HG03439 (cell line): ENCODE measurements at regions not wholly inside any gene's neighbourhood (a gene's known extent, or its start where the extent isn't known, plus 50 kb on each side); places are given as distances from the start of the nearest gene placed in this dataset.

Experiments used
- ATAC-seq: cut with Tn5 transposase; IDR thresholded peaks from one replicate; pipeline ENCODE4 v1.9.1; 2021; ENCODE audit warnings: mild to moderate bottlenecking, moderate library complexity; ENCODE audit not compliant: unreplicated experiment

- no peak for ATAC-seq
Measured at GRCh38 chr21:43318841-43319781, 107.8 kb downstream of the SIK1 start.

- ATAC-seq, result no peak
Measured at GRCh38 chr21:43318368-43318767, 108.6 kb downstream of the SIK1 start.

GRCh38 chr21:43317959-43318358 is 109.0 kb downstream of the SIK1 start:
- ATAC-seq, result no peak

- no peak for ATAC-seq
Measured at GRCh38 chr21:43317254-43317748, 109.6 kb downstream of the SIK1 start.

GRCh38 chr21:43316156-43316845 is 110.6 kb downstream of the SIK1 start:
- ATAC-seq, result no peak

GRCh38 chr21:43315244-43316137 is 111.4 kb downstream of the SIK1 start:
- no peak for ATAC-seq

GRCh38 chr21:43313939-43314405 is 113.0 kb downstream of the SIK1 start:
- no peak for ATAC-seq

GRCh38 chr21:43313221-43313938 is 113.6 kb downstream of the SIK1 start:
- ATAC-seq, result no peak

- peak; percentile 57 for ATAC-seq
Measured at GRCh38 chr21:43312751-43313169, 114.2 kb downstream of the SIK1 start.

GRCh38 chr21:43312011-43312410 is 114.9 kb downstream of the SIK1 start:
- no peak for ATAC-seq

GRCh38 chr21:43311301-43311817 is 115.6 kb downstream of the SIK1 start:
- ATAC-seq, result no peak

GRCh38 chr21:43308815-43309283 is 118.1 kb downstream of the SIK1 start:
- no peak for ATAC-seq

- no peak for ATAC-seq
Measured at GRCh38 chr21:43308101-43308814, 118.7 kb downstream of the SIK1 start.

GRCh38 chr21:43307677-43308070 is 119.3 kb downstream of the SIK1 start:
- ATAC-seq, result no peak

GRCh38 chr21:43306911-43307676 is 119.8 kb downstream of the SIK1 start:
- ATAC-seq, result peak; percentile 72

- ATAC-seq, result no peak
Measured at GRCh38 chr21:43306391-43306790, 120.5 kb downstream of the SIK1 start.

GRCh38 chr21:43305811-43306311 is 121.1 kb downstream of the SIK1 start:
- no peak for ATAC-seq

- ATAC-seq, result no peak
Measured at GRCh38 chr21:43305336-43305665, 121.6 kb downstream of the SIK1 start.
